Coronary artery (tissue), 2 donors: ENCODE measurements at regions not wholly inside any gene's neighbourhood (a gene's known extent, or its start where the extent isn't known, plus 50 kb on each side); places are given as distances from the start of the nearest gene placed in this dataset.

Experiments
- DNase-seq: peaks from one replicate; pipeline ENCODE4 v3.0.0-alpha.2; 2017; ENCODE audit warnings: low spot score
- H3K27ac ChIP-seq, 2 donors: fragments of 200-600 bp; sonication (generic); one replicate each; pipeline ENCODE4 v1.5.1; 2016 to 2019
- H3K4me3 ChIP-seq: fragments of 200-600 bp; sonication (generic); 2 replicates; pipeline ENCODE4 v1.5.1; 2016; ENCODE audit warnings: mild to moderate bottlenecking, moderate library complexity
- CTCF ChIP-seq: fragments of 200-600 bp; sonication (generic); IDR thresholded peaks from one replicate; pipeline ENCODE4 v1.5.1; 2019; ENCODE audit warnings: antibody characterized with exemption

GRCh38 chr10:130372222-130372621, 236.0 kb downstream of the GLRX3 start:
- no peak overlapping the region for H3K4me3 ChIP-seq
- DNase-seq, result no peak
- H3K27ac ChIP-seq, result no peak overlapping the region
- no peak for TF ChIP-seq CTCF

GRCh38 chr10:130372866-130373265, 236.7 kb downstream of the GLRX3 start:
- Histone ChIP-seq H3K4me3 (no peak overlapping the region), H3K27ac (no peak overlapping the region)
- TF ChIP-seq CTCF, result no peak
- DNase-seq, result no peak

- no peak for DNase-seq
- no peak overlapping the region for H3K4me3 ChIP-seq
- no peak overlapping the region for H3K27ac ChIP-seq
- no peak for TF ChIP-seq CTCF
Measured at GRCh38 chr10:130377986-130378540, 241.9 kb downstream of the GLRX3 start.

GRCh38 chr10:130378556-130379400, 242.6 kb downstream of the GLRX3 start:
- no peak for DNase-seq
- H3K4me3 ChIP-seq, result no peak overlapping the region

GRCh38 chr10:130380056-130380455, 243.9 kb downstream of the GLRX3 start:
- no peak overlapping the region for H3K4me3 ChIP-seq
- TF ChIP-seq CTCF, result no peak
- H3K27ac ChIP-seq, result no peak overlapping the region
- DNase-seq, result no peak

More at GRCh38 chr10:130378556-130379400, 242.6 kb downstream of the GLRX3 start:
- H3K27ac ChIP-seq, result no peak overlapping the region
- TF ChIP-seq CTCF, result no peak

GRCh38 chr10:130382031-130382430, 245.8 kb downstream of the GLRX3 start:
- no peak for TF ChIP-seq CTCF
- Histone ChIP-seq H3K27ac (no peak overlapping the region), H3K4me3 (no peak overlapping the region)
- no peak for DNase-seq
